SK-N-SH (cell line): ENCODE measurements at regions not wholly inside any gene's neighbourhood (a gene's known extent, or its start where the extent isn't known, plus 50 kb on each side); places are given as distances from the start of the nearest gene placed in this dataset.

Experiments
- CTCF ChIA-PET: fragments of 300-600, 350-600 bp; formaldehyde crosslinking; extraction: SDS; loops from one replicate; lab custom pipeline; 2021; lab: Yijun Ruan, JAX
- POLR2A ChIA-PET: fragments of 350-600 bp; sonication (Branson Sonifier 250); formaldehyde crosslinking; extraction: SDS; loops from one replicate; lab custom pipeline; 2020; ENCODE audit warnings: antibody characterized with exemption, inconsistent platforms; lab: Yijun Ruan, JAX
- DNase-seq: peaks from one replicate; pipeline ENCODE4 v3.0.0; 2012
- H2AFZ ChIP-seq: fragments of 200-600 bp; sonication (generic); 2 replicates; pipeline ENCODE4 v1.8.1; 2016; ENCODE audit warnings: antibody characterized with exemption, mild to moderate bottlenecking, low read depth
- H3F3A ChIP-seq: fragments of 200-600 bp; sonication (generic); replicated peaks from 2 replicates; pipeline ENCODE3; 2016; ENCODE audit warnings: antibody characterized with exemption, mild to moderate bottlenecking; ENCODE audit not compliant: insufficient read depth
- H3K27ac ChIP-seq, 2 experiments: fragments of 200-500 bp in 1 of 2; fragments of 200-600 bp in 1 of 2; sonication (Bioruptor generic) in 1 of 2; sonication (generic), shearing (Covaris generic) in 1 of 2; 2 replicates each; pipeline versions ENCODE4 v1.5.1 to v1.6.1; 2014 to 2016; ENCODE audit warnings: low read depth in 2 of 2, inconsistent platforms in 1 of 2, low read length in 1 of 2, mild to moderate bottlenecking in 1 of 2, mixed read lengths in 1 of 2
- H3K27me3 ChIP-seq: fragments of 200-600 bp; sonication (generic), shearing (Covaris generic); 2 replicates; pipeline ENCODE4 v1.6.1; 2016; ENCODE audit warnings: mixed run types; ENCODE audit not compliant: insufficient read depth
- H3K36me3 ChIP-seq, 2 experiments: fragments of 200-500 bp in 1 of 2; fragments of 200-600 bp in 1 of 2; sonication (Bioruptor generic) in 1 of 2; sonication (generic) in 1 of 2; replicated peaks in 1 of 2; 2 replicates each; pipeline versions ENCODE3 to v1.5.1; 2014 to 2016; ENCODE audit warnings: low read length in 1 of 2, mild to moderate bottlenecking in 1 of 2; ENCODE audit not compliant: insufficient read depth in 2 of 2, control insufficient read depth in 1 of 2
- H3K4me1 ChIP-seq, 2 experiments: fragments of 200-500 bp in 1 of 2; fragments of 200-600 bp in 1 of 2; sonication (Bioruptor generic) in 1 of 2; sonication (generic), shearing (Covaris generic) in 1 of 2; 2 replicates each; pipeline versions ENCODE4 v1.5.1 to v1.6.1; 2014 to 2016; ENCODE audit warnings: low read depth in 1 of 2, low read length in 1 of 2, mixed run types in 1 of 2; ENCODE audit not compliant: insufficient read depth in 2 of 2, control insufficient read depth in 1 of 2
- H3K4me2 ChIP-seq: fragments of 200-600 bp; sonication (generic), shearing (Covaris generic); 2 replicates; pipeline ENCODE4 v1.6.1; 2017; ENCODE audit warnings: mixed run types
- H3K4me3 ChIP-seq, 2 experiments: fragments of 200-500 bp in 1 of 2; fragments of 200-600 bp in 1 of 2; sonication (Bioruptor generic) in 1 of 2; sonication (generic), shearing (Covaris generic) in 1 of 2; 2 replicates each; pipeline versions ENCODE4 v1.5.1 to v1.8.1; 2014 to 2016; ENCODE audit warnings: low read depth in 2 of 2, inconsistent platforms in 1 of 2, low read length in 1 of 2, mild to moderate bottlenecking in 1 of 2, mixed read lengths in 1 of 2, moderate library complexity in 1 of 2
- H3K79me2 ChIP-seq: fragments of 200-600 bp; sonication (generic); 2 replicates; pipeline ENCODE4 v1.8.1; 2017; ENCODE audit warnings: mild to moderate bottlenecking; ENCODE audit not compliant: insufficient read depth
- H3K9ac ChIP-seq: fragments of 200-600 bp; sonication (generic); 2 replicates; pipeline ENCODE4 v1.6.1; 2017; ENCODE audit warnings: mixed run types
- H3K9me2 ChIP-seq: fragments of 200-600 bp; sonication (generic); 2 replicates; pipeline ENCODE4 v1.6.1; 2017; ENCODE audit warnings: mixed run types
- H3K9me3 ChIP-seq: fragments of 200-600 bp; sonication (generic); 2 replicates; pipeline ENCODE4 v1.6.1; 2017; ENCODE audit warnings: mixed run types, mild to moderate bottlenecking, moderate library complexity
- H4K20me1 ChIP-seq: fragments of 200-600 bp; sonication (generic); 2 replicates; pipeline ENCODE4 v1.6.1; 2017; ENCODE audit warnings: mild to moderate bottlenecking, mixed run types; ENCODE audit not compliant: insufficient read depth
- ELF1 ChIP-seq: IDR thresholded peaks from 2 replicates; pipeline ENCODE4 v1.4.0; 2012
- EP300 ChIP-seq, 2 experiments: IDR thresholded peaks; 2 replicates each; pipeline versions ENCODE4 v1.4.0 to v1.6.1; 2012; ENCODE audit warnings: borderline replicate concordance in 1 of 2, low read depth in 1 of 2, low read length in 1 of 2
- EZH2phosphoT487 ChIP-seq: fragments of 200-600 bp; sonication (generic); IDR thresholded peaks from 2 replicates; pipeline ENCODE4 v1.6.1; 2017; ENCODE audit warnings: low read depth, mixed run types, mild to moderate bottlenecking, antibody characterized with exemption, moderate library complexity, borderline replicate concordance
- FOSL2 ChIP-seq: IDR thresholded peaks from 2 replicates; pipeline ENCODE4 v1.4.0; 2012; ENCODE audit warnings: low read depth, mild to moderate bottlenecking, moderate library complexity, borderline replicate concordance
- IRF3 ChIP-seq: fragments of 150-350 bp; IDR thresholded peaks from 2 replicates; pipeline ENCODE4 v1.6.1; 2016; ENCODE audit warnings: mild to moderate bottlenecking, low read depth, low read length
- JUND ChIP-seq: IDR thresholded peaks from 2 replicates; pipeline ENCODE4 v1.4.0; 2012
- MAX ChIP-seq: IDR thresholded peaks from 2 replicates; pipeline ENCODE4 v1.4.0; 2012; ENCODE audit warnings: low read depth
- PBX3 ChIP-seq: IDR thresholded peaks from 2 replicates; pipeline ENCODE4; 2012
- POLR2AphosphoS5 ChIP-seq: IDR thresholded peaks from 2 replicates; pipeline ENCODE4 v1.6.1; 2012; ENCODE audit warnings: low read depth, low read length
- RCOR1 ChIP-seq: fragments of 150-350 bp; IDR thresholded peaks from 2 replicates; pipeline ENCODE4 v1.6.1; 2017; ENCODE audit warnings: antibody characterized with exemption, low read length
- RFX5 ChIP-seq: IDR thresholded peaks from 2 replicates; pipeline ENCODE4 v1.6.1; 2012; ENCODE audit warnings: mild to moderate bottlenecking, improper control_type of control experiment, low read length
- SIN3A ChIP-seq: IDR thresholded peaks from 2 replicates; pipeline ENCODE4 v1.6.1; 2012; ENCODE audit warnings: low read depth, mild to moderate bottlenecking, low read length, moderate library complexity, borderline replicate concordance
- TCF12 ChIP-seq: IDR thresholded peaks from 2 replicates; pipeline ENCODE4 v1.4.0; 2012
- TEAD4 ChIP-seq: IDR thresholded peaks from 2 replicates; pipeline ENCODE4 v1.4.0; 2012; ENCODE audit warnings: mild to moderate bottlenecking, borderline replicate concordance; ENCODE audit not compliant: insufficient read depth
- USF1 ChIP-seq: IDR thresholded peaks from 2 replicates; pipeline ENCODE4 v1.4.0; 2012; ENCODE audit warnings: low read depth, borderline replicate concordance
- YY1 ChIP-seq: IDR thresholded peaks from 2 replicates; pipeline ENCODE4 v1.4.0; 2012; ENCODE audit warnings: low read depth, mild to moderate bottlenecking
- WGBS: methylation state at CpG from one replicate; pipeline ENCODE4 v1.1.6; 2017; ENCODE audit warnings: low lambda C conversion rate; 5-methylcytosine and 5-hydroxymethylcytosine counted together

- Histone ChIP-seq H4K20me1 (no peaks in the 10 kb centered on the region), H3K9me3 (no peaks in the 10 kb centered on the region), H3K4me3 (no peak overlapping the region), H3K27ac (no peak overlapping the region), H3K27me3 (no peaks in the 10 kb centered on the region), H3K9me2 (no peaks in the 10 kb centered on the region), H3K9ac (no peak overlapping the region), H3K4me2 (no peak overlapping the region), H2AFZ (no peak overlapping the region), H3K36me3 (no peaks in the 10 kb centered on the region), H3F3A (no peaks in the 10 kb centered on the region), H3K4me1 (no peaks in the 10 kb centered on the region), H3K79me2 (no peaks in the 10 kb centered on the region)
- DNase-seq, result no peak
- ChIA-PET CTCF (no interaction called here), POLR2A (no interaction called here)
- no peak for TF ChIP-seq POLR2AphosphoS5
- no peak for TF ChIP-seq EP300 (IDR thresholded peaks at IDR 0.05; ENCODE audit: borderline replicate concordance in 1 of 2, low read depth in 1 of 2, low read length in 1 of 2)
- TF ChIP-seq JUND, result no peak
- no peak for TF ChIP-seq MAX
- TF ChIP-seq RFX5, result no peak
- TF ChIP-seq SIN3A, result no peak
- TF ChIP-seq TCF12, result no peak
- TF ChIP-seq FOSL2, result no peak
- no peak for TF ChIP-seq ELF1
- TF ChIP-seq RCOR1, result no peak
- no peak for TF ChIP-seq YY1
- no peak for TF ChIP-seq TEAD4
- TF ChIP-seq IRF3, result no peak
- TF ChIP-seq PBX3, result no peak
- WGBS, result 0% methylated on average over 1 of the region's 1 CpG
These were observed 1050.9 kb upstream of the LRRTM1 start for GRCh38 chr2:81355436-81355835.

GRCh38 chr2:81334046-81334445, 1029.5 kb upstream of the LRRTM1 start:
- no peak overlapping the region for H3K27ac ChIP-seq
- H3K4me2 ChIP-seq, result no peak overlapping the region
- H3K4me3 ChIP-seq, result no peak overlapping the region
- WGBS, result 0% methylated on average over 2 of the region's 2 CpGs
- no peak overlapping the region for H2AFZ ChIP-seq
- no peaks in the 10 kb centered on the region for H3K79me2 ChIP-seq
- DNase-seq, result no peak
- POLR2A ChIA-PET, result no interaction called here
- H3K9me2 ChIP-seq, result no peaks in the 10 kb centered on the region; the same call in 1 of the 2 replicates
- no peaks in the 10 kb centered on the region for H4K20me1 ChIP-seq
- TF ChIP-seq USF1, result no peak
- TF ChIP-seq EZH2phosphoT487, result no peak
- TF ChIP-seq TEAD4, result no peak
- no peak for TF ChIP-seq TCF12
- TF ChIP-seq YY1, result no peak
- TF ChIP-seq, all 33 proteins: peak for 0
- H3K36me3 ChIP-seq, result no peaks in the 10 kb centered on the region
- CTCF ChIA-PET, result no interaction called here
- H3F3A ChIP-seq, result no peaks in the 10 kb centered on the region
- H3K9ac ChIP-seq, result no peak overlapping the region
- no peaks in the 10 kb centered on the region for H3K4me1 ChIP-seq
- H3K27me3 ChIP-seq, result no peaks in the 10 kb centered on the region
- H3K9me3 ChIP-seq, result 0 out of 2 replicates have a peak, but pooled peaks cover 4% of the 10 kb centered on the region
